GM12878 (cell line): ENCODE measurements at regions not wholly inside any gene's neighbourhood (a gene's known extent, or its start where the extent isn't known, plus 50 kb on each side); places are given as distances from the start of the nearest gene placed in this dataset.

Experiments
- ATAC-seq: fragments of 200-7000 bp; cut with Tn5 transposase; 3 replicates; pipeline ENCODE4 v1.9.1; 2020; ENCODE audit warnings: mild to moderate bottlenecking, moderate library complexity
- BruUV-seq: library from RNA; stranded (reverse); fragments of 400-500 nt; replicated peaks from 2 replicates; lab custom pipeline; 2021; lab: Mats Ljungman, UMichigan
- CTCF ChIA-PET: fragments of 300-600 bp; sonication (Branson Sonifier 250); formaldehyde crosslinking; extraction: SDS; loops from one replicate; lab custom pipeline; 2021; ENCODE audit warnings: inconsistent platforms; lab: Yijun Ruan, JAX
- POLR2A ChIA-PET: fragments of 350-600 bp; formaldehyde crosslinking; extraction: SDS; loops from one replicate; lab custom pipeline; 2021; ENCODE audit warnings: inconsistent platforms; lab: Charles Lee
- RAD21 ChIA-PET: fragments of 300-600 bp; sonication (Branson Sonifier 250); formaldehyde crosslinking; loops from one replicate; lab custom pipeline; 2023; ENCODE audit warnings: antibody characterized with exemption; ENCODE audit not compliant: unreplicated experiment; lab: Charles Lee
- SMC1A ChIA-PET: fragments of 300-600 bp; sonication (Branson Sonifier 250); formaldehyde crosslinking; loops from one replicate; lab custom pipeline; 2023; ENCODE audit not compliant: unreplicated experiment, uncharacterized antibody; lab: Charles Lee
- DNase-seq: peaks from one replicate; pipeline ENCODE4 v3.0.0-alpha.2; 2011; ENCODE audit warnings: low read depth, low spot score
- FAIRE-seq: peaks from 3 replicates; lab custom pipeline; 2011; peaks lifted over from hg19 to GRCh38; lab: Jason Lieb, UNC
- H2AFZ ChIP-seq: 2 replicates; pipeline ENCODE4 v1.6.0; 2011; ENCODE audit warnings: low read depth, low read length, control low read depth; ENCODE audit not compliant: control insufficient read depth
- H3K27ac ChIP-seq: 2 replicates; pipeline ENCODE4 v1.5.1; 2011; ENCODE audit warnings: control low read depth; ENCODE audit not compliant: control insufficient read depth, insufficient read depth
- H3K27me3 ChIP-seq, 2 experiments: replicated peaks in 1 of 2; 2 replicates each; pipeline versions ENCODE4 v1.6.0 to v1.6.1; 2011; ENCODE audit warnings: low read length in 1 of 2; ENCODE audit not compliant: control insufficient read depth in 2 of 2, insufficient read depth in 2 of 2
- H3K36me3 ChIP-seq, 2 experiments: 2 replicates each; pipeline ENCODE4 v1.5.1; 2011; ENCODE audit warnings: low read length in 1 of 2; ENCODE audit not compliant: control insufficient read depth in 2 of 2, insufficient read depth in 2 of 2
- H3K4me1 ChIP-seq: 2 replicates; pipeline ENCODE4 v1.6.1; 2011; ENCODE audit warnings: mild to moderate bottlenecking, low read length, moderate library complexity, mixed read lengths; ENCODE audit not compliant: control insufficient read depth, insufficient read depth
- H3K4me2 ChIP-seq: 2 replicates; pipeline ENCODE4 v1.6.0; 2011; ENCODE audit warnings: control low read depth; ENCODE audit not compliant: control insufficient read depth, insufficient read depth
- H3K4me3 ChIP-seq: fragments of 200-600 bp; sonication (generic); 2 replicates; pipeline ENCODE4 v1.5.1; 2016
- H3K79me2 ChIP-seq: 2 replicates; pipeline ENCODE4 v1.6.0; 2011; ENCODE audit warnings: low read length; ENCODE audit not compliant: control insufficient read depth, insufficient read depth
- H3K9ac ChIP-seq: 2 replicates; pipeline ENCODE4 v1.8.0; 2011; ENCODE audit warnings: low read length, control low read depth, mixed read lengths; ENCODE audit not compliant: control insufficient read depth, insufficient read depth
- H3K9me3 ChIP-seq: replicated peaks from 3 replicates; pipeline ENCODE4 v1.5.1; 2011; ENCODE audit warnings: mild to moderate bottlenecking, low read length; ENCODE audit not compliant: control insufficient read depth, insufficient read depth
- H4K20me1 ChIP-seq: 2 replicates; pipeline ENCODE4 v1.6.0; 2011; ENCODE audit not compliant: control insufficient read depth, insufficient read depth
- CBX3 ChIP-seq: fragments of 200-600 bp; sonication (generic); IDR thresholded peaks from 2 replicates; pipeline ENCODE4 v1.6.1; 2016; ENCODE audit warnings: low read depth, borderline replicate concordance
- LARP7 ChIP-seq: fragments of 450-650 bp; IDR thresholded peaks from 2 replicates; pipeline ENCODE4 v1.6.1; 2017; ENCODE audit warnings: mild to moderate bottlenecking
- NR2F1 ChIP-seq: fragments of 450-650 bp; conservative IDR thresholded peaks from 2 replicates; pipeline ENCODE4 v1.6.1; 2017; ENCODE audit warnings: mild to moderate bottlenecking
- RUNX3 ChIP-seq: IDR thresholded peaks from 2 replicates; pipeline ENCODE4 v1.6.1; 2012; ENCODE audit warnings: low read length, inconsistent platforms
- TBL1XR1 ChIP-seq: IDR thresholded peaks from 2 replicates; pipeline ENCODE4 v1.6.1; 2012; ENCODE audit warnings: low read depth, low read length, improper control_type of control experiment
- WGBS: methylation state at CpG from one replicate; pipeline ENCODE4 v1.1.6; 2016; ENCODE audit warnings: low lambda C conversion rate; ENCODE audit not compliant: insufficient replicate concordance, insufficient coverage; ENCODE audit errors: missing lambda C conversion rate; 5-methylcytosine and 5-hydroxymethylcytosine counted together
- in situ Hi-C: fragments of 300-500 bp; cut with MboI; formaldehyde crosslinking; loops from 9 replicates; pipeline ENCODE4 v1.14.3; 2018; ENCODE audit warnings: mixed read lengths
- intact Hi-C: fragments of 100-400 bp; cut with micrococcal nuclease; formaldehyde crosslinking; loops from one replicate; pipeline ENCODE4 v1.14.2; 2022; ENCODE audit not compliant: unreplicated experiment
- TF ChIP-seq, protein P1 (sequence below): fragments of 450-650 bp; IDR thresholded peaks from 2 replicates; pipeline ENCODE4 v1.6.1; 2017; ENCODE audit warnings: mild to moderate bottlenecking
- TF ChIP-seq, protein P2 (sequence below): fragments of 450-650 bp; IDR thresholded peaks from 2 replicates; pipeline ENCODE4 v1.6.1; 2017; ENCODE audit warnings: borderline replicate concordance
- TF ChIP-seq, protein P3 (sequence below): fragments of 450-650 bp; conservative IDR thresholded peaks from 2 replicates; pipeline ENCODE4 v1.6.1; 2017; ENCODE audit warnings: mild to moderate bottlenecking, moderate library complexity

DNA sequence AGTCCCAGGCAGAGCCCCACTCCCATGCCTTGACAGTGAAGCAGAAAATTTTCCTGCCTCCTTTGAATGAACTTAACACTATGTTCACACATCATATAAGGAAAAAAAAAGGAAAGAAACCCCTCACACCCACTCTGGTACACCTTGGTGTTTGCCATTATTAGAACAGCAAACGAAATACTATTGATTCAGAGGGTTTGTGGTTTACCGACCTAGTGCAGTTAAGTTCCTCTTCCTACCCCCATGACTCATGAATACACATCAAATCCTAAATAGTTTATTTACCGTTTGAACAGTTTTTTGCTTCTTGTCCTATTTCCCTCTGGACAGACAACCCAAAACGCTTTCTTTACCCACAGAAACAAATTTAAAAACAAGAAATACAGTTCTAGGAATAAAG, 237.7 kb downstream of the FOXA2 start:
- ChIA-PET RAD21 (no interaction called here), POLR2A (no interaction called here), SMC1A (no interaction called here)
- in situ Hi-C loops: loop anchor here (25.0 kb wide), 1 partner anchor 891 kb away; no protein-coding TSS in a partner anchor
- FAIRE-seq (no peak), ATAC-seq (peak; percentile 55), DNase-seq (no peak)
- H3K4me3 ChIP-seq: no peak overlapping the region
- no TSS peak for BruUV-seq
- H3K79me2 ChIP-seq: no peaks in the 10 kb centered on the region
- H3K27ac ChIP-seq: no peak overlapping the region
- H3K9me3 ChIP-seq: no peaks in the 10 kb centered on the region
- no peaks in the 10 kb centered on the region for H3K36me3 ChIP-seq
- H3K27me3 ChIP-seq: no peaks in the 10 kb centered on the region
- peak; percentile 56 for TF ChIP-seq RUNX3
- TF ChIP-seq, protein P1, sequence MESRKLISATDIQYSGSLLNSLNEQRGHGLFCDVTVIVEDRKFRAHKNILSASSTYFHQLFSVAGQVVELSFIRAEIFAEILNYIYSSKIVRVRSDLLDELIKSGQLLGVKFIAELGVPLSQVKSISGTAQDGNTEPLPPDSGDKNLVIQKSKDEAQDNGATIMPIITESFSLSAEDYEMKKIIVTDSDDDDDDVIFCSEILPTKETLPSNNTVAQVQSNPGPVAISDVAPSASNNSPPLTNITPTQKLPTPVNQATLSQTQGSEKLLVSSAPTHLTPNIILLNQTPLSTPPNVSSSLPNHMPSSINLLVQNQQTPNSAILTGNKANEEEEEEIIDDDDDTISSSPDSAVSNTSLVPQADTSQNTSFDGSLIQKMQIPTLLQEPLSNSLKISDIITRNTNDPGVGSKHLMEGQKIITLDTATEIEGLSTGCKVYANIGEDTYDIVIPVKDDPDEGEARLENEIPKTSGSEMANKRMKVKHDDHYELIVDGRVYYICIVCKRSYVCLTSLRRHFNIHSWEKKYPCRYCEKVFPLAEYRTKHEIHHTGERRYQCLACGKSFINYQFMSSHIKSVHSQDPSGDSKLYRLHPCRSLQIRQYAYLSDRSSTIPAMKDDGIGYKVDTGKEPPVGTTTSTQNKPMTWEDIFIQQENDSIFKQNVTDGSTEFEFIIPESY: no peak
- TF ChIP-seq, all 136 proteins: peak for 1
- Histone ChIP-seq H3K4me2 (no peak overlapping the region), H3K9ac (no peak overlapping the region), H4K20me1 (no peaks in the 10 kb centered on the region), H3K4me1 (peaks cover 3% of the 10 kb centered on the region; the same call in 1 of the 2 replicates), H2AFZ (no peak overlapping the region)
- CTCF ChIA-PET: interaction anchor here (1.0 kb wide), 1 partner anchor 36 kb away, joined by 3 read pairs; no protein-coding TSS in a partner anchor
- intact Hi-C loops: no loop called here
- under 1% methylated on average over 4 of the region's 4 CpGs for WGBS

GRCh38 chr20:22343612-22344011, 240.8 kb downstream of the FOXA2 start:
- no peaks in the 10 kb centered on the region for H3K79me2 ChIP-seq
- 75% methylated on average over 29 of the region's 29 CpGs for WGBS
- no peak overlapping the region for H3K4me3 ChIP-seq
- FAIRE-seq (no peak), DNase-seq (no peak), ATAC-seq (no peak)
- ChIA-PET RAD21 (no interaction called here), CTCF (no interaction called here), POLR2A (no interaction called here), SMC1A (no interaction called here)
- H3K9ac ChIP-seq: no peak overlapping the region
- no peaks in the 10 kb centered on the region for H4K20me1 ChIP-seq
- no peak overlapping the region for H3K4me2 ChIP-seq
- H3K9me3 ChIP-seq: no peaks in the 10 kb centered on the region
- BruUV-seq: no TSS peak
- intact Hi-C loops: no loop called here
- in situ Hi-C loops: loop anchor here (25.0 kb wide), 1 partner anchor 894 kb away; no protein-coding TSS in a partner anchor
- no peak overlapping the region for H3K27ac ChIP-seq
- no peaks in the 10 kb centered on the region for H3K27me3 ChIP-seq
- H2AFZ ChIP-seq: no peak overlapping the region
- H3K4me1 ChIP-seq: peaks cover 3% of the 10 kb centered on the region; the same call in 1 of the 2 replicates
- no peaks in the 10 kb centered on the region for H3K36me3 ChIP-seq
- TF ChIP-seq, protein P1: no peak
- TF ChIP-seq NR2F1 (no peak), CBX3 (no peak), LARP7 (no peak), RUNX3 (no peak), TBL1XR1 (no peak)
- TF ChIP-seq, protein P2, sequence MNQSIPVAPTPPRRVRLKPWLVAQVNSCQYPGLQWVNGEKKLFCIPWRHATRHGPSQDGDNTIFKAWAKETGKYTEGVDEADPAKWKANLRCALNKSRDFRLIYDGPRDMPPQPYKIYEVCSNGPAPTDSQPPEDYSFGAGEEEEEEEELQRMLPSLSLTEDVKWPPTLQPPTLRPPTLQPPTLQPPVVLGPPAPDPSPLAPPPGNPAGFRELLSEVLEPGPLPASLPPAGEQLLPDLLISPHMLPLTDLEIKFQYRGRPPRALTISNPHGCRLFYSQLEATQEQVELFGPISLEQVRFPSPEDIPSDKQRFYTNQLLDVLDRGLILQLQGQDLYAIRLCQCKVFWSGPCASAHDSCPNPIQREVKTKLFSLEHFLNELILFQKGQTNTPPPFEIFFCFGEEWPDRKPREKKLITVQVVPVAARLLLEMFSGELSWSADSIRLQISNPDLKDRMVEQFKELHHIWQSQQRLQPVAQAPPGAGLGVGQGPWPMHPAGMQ: no peak
- TF ChIP-seq, protein P3, sequence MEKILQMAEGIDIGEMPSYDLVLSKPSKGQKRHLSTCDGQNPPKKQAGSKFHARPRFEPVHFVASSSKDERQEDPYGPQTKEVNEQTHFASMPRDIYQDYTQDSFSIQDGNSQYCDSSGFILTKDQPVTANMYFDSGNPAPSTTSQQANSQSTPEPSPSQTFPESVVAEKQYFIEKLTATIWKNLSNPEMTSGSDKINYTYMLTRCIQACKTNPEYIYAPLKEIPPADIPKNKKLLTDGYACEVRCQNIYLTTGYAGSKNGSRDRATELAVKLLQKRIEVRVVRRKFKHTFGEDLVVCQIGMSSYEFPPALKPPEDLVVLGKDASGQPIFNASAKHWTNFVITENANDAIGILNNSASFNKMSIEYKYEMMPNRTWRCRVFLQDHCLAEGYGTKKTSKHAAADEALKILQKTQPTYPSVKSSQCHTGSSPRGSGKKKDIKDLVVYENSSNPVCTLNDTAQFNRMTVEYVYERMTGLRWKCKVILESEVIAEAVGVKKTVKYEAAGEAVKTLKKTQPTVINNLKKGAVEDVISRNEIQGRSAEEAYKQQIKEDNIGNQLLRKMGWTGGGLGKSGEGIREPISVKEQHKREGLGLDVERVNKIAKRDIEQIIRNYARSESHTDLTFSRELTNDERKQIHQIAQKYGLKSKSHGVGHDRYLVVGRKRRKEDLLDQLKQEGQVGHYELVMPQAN: no peak
